Glomerular visceral epithelial cell (primary cell): ENCODE measurements at regions not wholly inside any gene's neighbourhood (a gene's known extent, or its start where the extent isn't known, plus 50 kb on each side); places are given as distances from the start of the nearest gene placed in this dataset.

Experiments used
- DNase-seq: peaks from one replicate; pipeline ENCODE4 v3.0.0-alpha.2; 2016; ENCODE audit errors: extremely low spot score

- DNase-seq = no peak
Measured at GRCh38 chr10:35745617-35746403, 103.7 kb upstream of the FZD8 start.

DNA sequence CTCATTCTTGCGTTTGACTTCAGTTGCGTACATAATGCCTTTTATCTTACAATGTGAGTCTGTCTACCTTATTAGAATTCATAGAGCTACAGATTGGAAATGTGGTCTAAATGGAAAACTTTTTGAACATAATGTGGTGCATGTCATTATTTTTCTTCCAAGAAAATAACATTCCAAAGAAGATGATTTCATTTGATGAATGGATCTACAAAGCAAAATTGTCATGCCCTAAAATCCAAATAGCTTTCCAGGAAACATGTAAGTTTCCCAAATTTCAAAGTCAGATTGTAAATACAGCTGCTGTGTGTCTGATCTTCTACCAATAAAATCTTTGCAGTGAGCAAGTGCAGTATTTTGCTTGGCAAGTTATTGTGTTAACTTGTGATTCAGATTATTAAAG, 101.8 kb upstream of the FZD8 start:
- no peak for DNase-seq

- DNase-seq = no peak
Measured at GRCh38 chr10:35743351-35743750, 101.3 kb upstream of the FZD8 start.

DNA sequence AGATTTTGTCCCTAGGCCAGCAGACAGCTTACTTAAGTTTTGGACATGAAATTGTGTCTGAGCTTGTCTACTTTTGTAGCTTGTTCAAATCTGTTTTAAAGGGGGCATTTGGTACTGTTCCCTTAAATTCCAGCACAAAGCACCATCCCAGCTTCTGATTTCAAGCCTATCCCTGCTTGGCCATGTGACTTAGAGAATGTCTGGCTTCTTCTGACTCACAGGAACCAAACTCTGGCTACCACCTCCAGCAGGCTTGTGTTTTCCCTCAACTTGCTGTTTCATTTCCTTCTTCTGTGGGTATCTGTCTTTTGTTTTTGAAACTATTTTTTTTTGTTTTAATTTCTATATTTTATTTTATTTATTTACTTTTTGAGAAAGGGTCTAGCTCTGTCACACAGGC, 97.9 kb upstream of the FZD8 start:
- no peak for DNase-seq

GRCh38 chr10:35735412-35735811, 93.3 kb upstream of the FZD8 start:
- DNase-seq = no peak

DNA sequence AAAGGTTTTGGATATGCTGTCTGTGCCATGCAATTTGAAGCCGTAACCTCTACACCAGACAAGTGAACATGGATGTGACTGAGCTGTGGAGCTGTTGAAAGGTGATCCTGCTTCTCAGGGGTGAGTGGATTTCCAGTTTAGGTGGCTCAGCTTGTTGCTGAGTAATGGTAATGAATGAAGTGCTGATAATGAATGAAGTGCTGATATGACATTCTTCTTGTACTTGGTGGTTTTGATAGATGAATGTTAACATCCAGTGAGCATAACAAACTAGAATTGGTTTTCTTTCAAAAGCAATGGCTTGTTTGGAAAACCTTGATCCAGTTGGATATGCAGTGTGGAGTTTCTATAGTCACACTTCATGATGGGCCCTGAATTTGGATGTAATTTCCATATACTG, 89.7 kb upstream of the FZD8 start:
- DNase-seq = no peak

- no peak for DNase-seq
Measured at GRCh38 chr10:35728341-35728740, 86.2 kb upstream of the FZD8 start.

DNA sequence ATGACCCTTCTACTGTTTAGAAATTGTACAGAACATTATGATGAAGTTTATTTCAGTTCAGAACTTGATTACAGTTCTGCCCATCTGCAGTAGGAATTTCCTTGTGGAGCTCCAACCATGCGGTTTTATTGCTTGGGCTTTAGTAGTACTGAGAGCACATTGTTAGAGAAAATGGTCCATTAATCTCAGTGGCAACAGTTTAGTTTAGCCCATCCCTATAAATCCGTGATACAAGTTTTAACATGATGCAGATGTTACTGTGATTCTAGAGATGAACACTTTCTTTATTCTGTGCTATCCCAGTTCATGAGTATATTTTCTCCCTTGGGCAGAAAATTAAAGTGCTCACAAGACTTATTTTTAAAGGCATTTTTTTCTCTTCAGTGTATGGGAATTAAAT, 84.8 kb upstream of the FZD8 start:
- no peak for DNase-seq

GRCh38 chr10:35723992-35724391, 81.9 kb upstream of the FZD8 start:
- no peak for DNase-seq

DNA sequence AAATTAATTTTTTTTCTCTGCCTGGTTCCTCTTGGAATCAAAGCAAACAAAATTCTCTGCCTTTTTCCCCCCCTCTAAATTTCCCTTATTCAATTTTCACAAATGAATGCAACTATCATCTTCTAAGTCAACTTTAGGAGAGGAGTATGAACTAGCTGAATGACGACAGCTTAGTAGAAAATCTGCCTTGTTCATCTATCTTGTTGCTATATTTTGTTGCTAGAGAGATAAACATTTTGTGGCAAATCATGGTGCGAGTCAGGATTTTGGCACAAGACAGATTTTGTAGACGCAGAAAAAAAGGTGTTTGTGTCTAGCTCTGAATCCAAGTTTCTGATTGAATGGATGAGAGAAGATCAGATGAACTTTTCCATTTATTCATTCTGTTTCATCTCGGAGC, 81.0 kb upstream of the FZD8 start:
- no peak for DNase-seq

- no peak for DNase-seq
Measured at GRCh38 chr10:35722636-35723035, 80.5 kb upstream of the FZD8 start.

- no peak for DNase-seq
Measured at GRCh38 chr10:35722226-35722625, 80.1 kb upstream of the FZD8 start.

DNA sequence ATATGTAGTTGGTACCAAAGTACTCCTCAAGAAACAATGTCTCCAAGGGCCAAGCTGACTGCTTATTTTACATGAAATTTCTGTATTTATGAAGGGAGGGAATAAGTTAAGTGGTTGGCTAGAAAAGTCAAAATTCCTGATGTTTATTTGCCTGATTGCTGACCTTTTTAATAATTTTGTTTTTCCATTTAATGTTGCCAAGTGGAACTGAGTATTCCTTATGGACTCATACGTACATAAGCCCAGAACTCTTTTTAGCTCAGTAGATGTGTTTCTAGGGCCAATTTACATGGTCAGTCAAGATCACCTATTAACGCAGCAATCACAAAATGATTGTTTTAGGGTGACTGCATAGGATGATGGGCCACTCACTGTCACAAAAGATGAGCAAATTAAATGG, 78.3 kb upstream of the FZD8 start:
- no peak for DNase-seq

GRCh38 chr10:35716776-35717175, 74.7 kb upstream of the FZD8 start:
- DNase-seq = no peak

GRCh38 chr10:35712486-35712885, 70.4 kb upstream of the FZD8 start:
- no peak for DNase-seq

DNA sequence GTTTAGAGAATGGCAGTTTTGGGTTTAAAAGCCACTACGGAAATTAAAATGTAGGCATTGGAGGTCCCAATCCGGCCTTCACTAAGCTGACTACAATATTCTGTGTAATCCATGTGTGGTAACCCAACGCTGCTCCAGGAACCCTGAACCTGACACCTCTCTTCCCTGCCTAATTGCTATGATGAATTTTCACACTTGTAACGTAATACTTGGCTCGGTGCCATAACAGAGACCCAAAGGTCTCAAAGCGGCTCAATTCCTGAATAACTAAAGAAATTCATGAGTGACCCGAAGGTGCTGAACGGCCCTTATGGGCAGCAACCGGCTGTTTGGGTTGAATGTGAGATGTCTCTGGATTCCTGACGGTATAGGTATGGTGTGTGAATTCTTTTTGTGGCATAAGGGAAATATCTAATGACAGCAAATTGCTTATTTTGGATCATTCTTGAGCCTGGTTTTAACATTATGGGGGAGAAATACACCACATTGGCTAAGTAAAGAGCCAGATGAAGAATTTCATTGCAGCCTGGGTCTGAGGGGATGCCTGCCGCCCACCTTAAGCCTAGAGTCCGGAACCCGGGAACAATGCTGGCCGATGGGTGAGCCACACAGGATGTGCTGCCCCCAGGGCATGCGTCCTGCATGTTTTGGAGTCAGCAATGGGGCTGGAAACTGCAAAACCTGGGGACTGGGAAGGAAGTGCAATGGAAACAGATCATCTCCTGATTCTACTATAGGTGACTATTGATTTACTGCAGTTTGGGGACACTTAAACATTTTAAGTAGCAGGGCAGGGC, 69.7 kb upstream of the FZD8 start:
- DNase-seq = no peak

DNA sequence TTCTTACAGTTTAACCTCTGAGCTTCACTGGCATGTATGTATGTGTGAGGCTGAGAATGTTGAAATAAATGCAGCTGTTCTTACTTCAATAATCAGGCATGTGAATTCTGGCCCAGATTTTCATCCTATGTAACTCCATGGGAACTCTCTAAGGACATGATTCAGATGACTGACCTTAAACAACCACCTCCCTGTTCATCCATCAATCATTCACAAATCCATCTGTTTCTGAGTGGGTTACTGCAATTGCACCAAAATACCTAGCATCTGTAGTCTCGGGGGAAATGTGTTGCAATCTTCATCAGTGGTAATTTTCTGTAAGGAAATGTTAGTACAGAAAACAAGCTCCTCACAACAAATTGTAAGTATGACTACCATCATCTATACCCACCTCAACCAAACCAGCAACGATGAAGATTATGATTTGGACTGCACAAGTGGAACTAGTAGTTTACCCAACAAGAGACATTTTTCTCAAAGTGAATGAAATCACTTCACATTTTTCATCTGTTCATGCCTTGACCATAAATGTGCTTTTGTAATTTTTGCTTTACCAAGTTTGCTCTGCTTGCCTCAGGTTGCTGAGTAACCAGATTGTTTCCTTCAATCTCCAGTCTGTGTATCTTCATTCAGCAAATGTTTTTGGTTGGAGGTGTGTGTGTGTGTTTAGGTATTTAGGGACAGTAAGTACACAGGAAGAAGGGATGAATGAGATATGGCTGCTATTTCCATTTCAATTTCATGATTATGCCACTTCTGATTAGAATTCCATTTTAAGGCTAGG, 65.7 kb upstream of the FZD8 start:
- DNase-seq = no peak

GRCh38 chr10:35706959-35707358, 64.9 kb upstream of the FZD8 start:
- no peak for DNase-seq

GRCh38 chr10:35705671-35706070, 63.6 kb upstream of the FZD8 start:
- no peak for DNase-seq

DNA sequence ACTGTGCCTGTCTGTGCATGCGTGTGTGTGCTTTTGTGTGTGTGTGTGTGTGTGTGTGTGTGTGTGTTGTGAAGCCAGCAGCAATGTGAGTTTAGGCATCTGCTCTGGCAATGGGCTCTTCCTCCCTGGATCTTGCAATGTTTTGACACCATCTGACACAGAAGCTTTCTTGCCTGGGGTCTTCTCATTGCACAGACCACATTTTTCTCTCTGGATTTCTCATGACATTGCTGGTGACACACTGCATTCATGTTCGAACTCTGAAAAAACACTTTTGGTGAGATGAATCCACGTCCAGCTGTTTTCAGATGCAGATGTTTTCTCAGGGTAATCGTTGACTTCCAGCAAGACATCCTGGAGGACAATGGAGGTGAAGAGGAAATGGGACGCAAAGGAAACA, 63.0 kb upstream of the FZD8 start:
- no peak for DNase-seq

DNA sequence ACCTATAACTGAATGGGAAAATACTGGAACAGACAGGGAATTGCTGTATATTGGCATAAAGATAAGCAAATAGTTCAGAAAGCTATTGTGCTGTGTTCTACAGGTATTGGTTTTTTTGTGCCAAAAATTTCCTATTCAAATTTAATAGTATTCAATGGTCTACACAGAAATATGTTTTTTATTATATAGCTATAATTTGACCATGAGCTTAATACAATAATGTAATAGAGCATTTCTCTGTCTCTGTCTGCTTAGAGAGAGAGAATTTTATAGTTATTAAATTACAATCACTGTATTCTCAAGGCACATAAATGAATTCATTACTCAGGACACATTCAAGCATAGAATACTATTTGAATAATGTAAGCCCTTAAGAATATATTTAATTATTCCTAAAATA, 62.3 kb upstream of the FZD8 start:
- DNase-seq = no peak

- no peak for DNase-seq
Measured at GRCh38 chr10:35700487-35700882, 58.4 kb upstream of the FZD8 start.
